ENCODE measurements at regions not wholly inside any gene's neighbourhood (a gene's known extent, or its start where the extent isn't known, plus 50 kb on each side); places are given as distances from the start of the nearest gene placed in this dataset.

DNA sequence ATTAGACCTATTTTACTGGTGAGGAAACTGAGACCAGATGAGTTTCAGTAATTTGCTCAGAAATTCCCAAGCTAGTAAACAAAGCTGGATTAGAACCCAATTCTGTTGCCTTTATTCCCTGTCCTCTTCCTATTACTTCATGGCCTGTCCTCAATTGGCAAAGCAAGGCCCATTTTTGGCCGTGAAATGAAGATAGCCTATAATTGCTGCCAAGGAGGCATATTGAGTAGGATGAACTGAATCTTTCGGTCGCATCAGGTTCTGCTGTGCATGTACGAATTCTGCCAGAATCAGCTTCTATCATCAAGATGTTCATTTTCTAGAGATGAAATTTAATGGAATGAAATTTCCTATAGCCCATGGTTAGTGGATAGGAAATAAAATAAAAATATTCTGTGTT is 1485.2 kb upstream of the PIK3C3 start:
- no peaks in the 10 kb centered on the region for H3K4me1 ChIP-seq (ENCODE audit: control insufficient read depth in 1 of 2, low read depth in 2 of 2)
- TF ChIP-seq, protein P1, sequence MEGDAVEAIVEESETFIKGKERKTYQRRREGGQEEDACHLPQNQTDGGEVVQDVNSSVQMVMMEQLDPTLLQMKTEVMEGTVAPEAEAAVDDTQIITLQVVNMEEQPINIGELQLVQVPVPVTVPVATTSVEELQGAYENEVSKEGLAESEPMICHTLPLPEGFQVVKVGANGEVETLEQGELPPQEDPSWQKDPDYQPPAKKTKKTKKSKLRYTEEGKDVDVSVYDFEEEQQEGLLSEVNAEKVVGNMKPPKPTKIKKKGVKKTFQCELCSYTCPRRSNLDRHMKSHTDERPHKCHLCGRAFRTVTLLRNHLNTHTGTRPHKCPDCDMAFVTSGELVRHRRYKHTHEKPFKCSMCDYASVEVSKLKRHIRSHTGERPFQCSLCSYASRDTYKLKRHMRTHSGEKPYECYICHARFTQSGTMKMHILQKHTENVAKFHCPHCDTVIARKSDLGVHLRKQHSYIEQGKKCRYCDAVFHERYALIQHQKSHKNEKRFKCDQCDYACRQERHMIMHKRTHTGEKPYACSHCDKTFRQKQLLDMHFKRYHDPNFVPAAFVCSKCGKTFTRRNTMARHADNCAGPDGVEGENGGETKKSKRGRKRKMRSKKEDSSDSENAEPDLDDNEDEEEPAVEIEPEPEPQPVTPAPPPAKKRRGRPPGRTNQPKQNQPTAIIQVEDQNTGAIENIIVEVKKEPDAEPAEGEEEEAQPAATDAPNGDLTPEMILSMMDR (IDR thresholded peaks at IDR 0.05) = no peak
- no peaks in the 10 kb centered on the region for H3K9me3 ChIP-seq
- DNase-seq (ENCODE audit: low spot score) (no peak), ATAC-seq (ENCODE audit: insufficient number of reproducible peaks, low FRiP score, low read depth) (no peak)
- no peak overlapping the region for H3K27ac ChIP-seq
- H3K4me3 ChIP-seq = no peak overlapping the region
- no peaks in the 10 kb centered on the region for H3K36me3 ChIP-seq
- no peaks in the 10 kb centered on the region for H3K27me3 ChIP-seq (replicated peaks; ENCODE audit: insufficient read depth)

DNA sequence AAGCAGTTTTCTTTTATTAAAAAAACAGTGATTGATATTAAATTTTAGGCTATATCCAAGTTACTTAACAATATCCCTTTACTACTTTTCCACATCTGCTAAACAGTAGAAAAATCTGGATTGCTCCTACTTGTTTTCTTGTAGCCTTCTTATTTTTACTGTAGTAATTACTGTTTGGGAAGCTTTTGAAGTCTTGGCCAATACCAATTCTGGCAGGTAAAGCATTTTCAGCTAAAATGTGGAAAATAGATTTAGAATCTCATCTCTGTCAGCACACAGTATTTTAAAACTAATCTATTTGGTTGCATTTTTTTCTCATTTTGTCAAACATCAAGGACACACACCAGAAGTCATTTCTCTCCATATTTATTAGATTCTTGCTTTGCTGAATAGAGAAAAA is 1485.7 kb upstream of the PIK3C3 start:
- Histone ChIP-seq H3K36me3 (no peaks in the 10 kb centered on the region), H3K4me1 (ENCODE audit: control insufficient read depth in 1 of 2, low read depth in 2 of 2) (no peaks in the 10 kb centered on the region), H3K4me3 (no peak overlapping the region), H3K27me3 (replicated peaks; ENCODE audit: insufficient read depth) (no peaks in the 10 kb centered on the region), H3K9me3 (no peaks in the 10 kb centered on the region), H3K27ac (no peak overlapping the region)
- DNase-seq (ENCODE audit: low spot score) (no peak), ATAC-seq (ENCODE audit: insufficient number of reproducible peaks, low FRiP score, low read depth) (no peak)
- TF ChIP-seq, protein P1 (IDR thresholded peaks at IDR 0.05) = no peak

DNA sequence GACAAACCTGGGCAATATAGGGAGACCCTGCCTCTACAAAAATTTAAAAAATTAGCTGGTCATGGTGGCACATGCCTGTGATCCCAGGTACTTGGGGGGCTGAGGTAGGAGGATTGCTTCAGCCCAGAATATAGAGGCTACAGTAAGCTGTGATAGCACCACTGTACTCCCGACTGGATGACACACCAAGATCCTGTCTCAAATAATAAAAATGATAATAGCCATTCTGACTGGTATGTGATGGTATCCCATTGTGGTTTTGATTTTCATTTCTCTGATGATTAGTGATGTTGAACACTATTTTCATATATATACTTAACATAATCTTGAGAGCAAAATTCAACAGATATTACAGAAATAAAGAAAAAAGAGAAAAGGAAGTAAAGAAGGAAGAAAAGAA is 1491.0 kb upstream of the PIK3C3 start:
- no peak overlapping the region for H3K27ac ChIP-seq
- TF ChIP-seq, protein P1 (IDR thresholded peaks at IDR 0.05) = no peak
- H3K9me3 ChIP-seq = no peaks in the 10 kb centered on the region
- no peak overlapping the region for H3K4me3 ChIP-seq
- no peaks in the 10 kb centered on the region for H3K4me1 ChIP-seq (ENCODE audit: control insufficient read depth in 1 of 2, low read depth in 2 of 2)
- no peaks in the 10 kb centered on the region for H3K36me3 ChIP-seq
- DNase-seq (ENCODE audit: low spot score) (no peak), ATAC-seq (ENCODE audit: insufficient number of reproducible peaks, low FRiP score, low read depth) (no peak)
- H3K27me3 ChIP-seq (replicated peaks; ENCODE audit: insufficient read depth) = no peaks in the 10 kb centered on the region

DNA sequence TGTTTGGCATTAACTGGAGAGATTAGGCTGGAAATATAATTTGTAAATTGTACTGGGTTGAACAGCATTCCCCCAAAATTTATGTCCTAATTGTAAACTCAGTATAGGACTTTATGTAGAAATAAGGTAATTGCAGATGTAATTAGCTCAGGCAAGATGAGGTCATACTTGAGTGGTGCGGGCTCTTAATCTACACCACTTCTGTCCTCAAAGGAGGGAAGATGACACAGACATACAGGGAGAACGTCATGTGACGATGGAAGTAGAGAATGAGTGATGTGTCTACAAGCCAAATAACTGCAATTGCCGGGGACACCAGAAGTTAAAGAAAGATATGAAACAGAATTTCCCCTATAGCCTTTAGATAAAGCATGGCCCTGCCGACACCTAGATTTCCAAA is 1501.1 kb upstream of the PIK3C3 start:
- ATAC-seq (ENCODE audit: insufficient number of reproducible peaks, low FRiP score, low read depth) (no peak), DNase-seq (ENCODE audit: low spot score) (no peak)
- H3K27me3 ChIP-seq (replicated peaks; ENCODE audit: insufficient read depth) = no peaks in the 10 kb centered on the region
- TF ChIP-seq, protein P1 (IDR thresholded peaks at IDR 0.05) = no peak
- no peaks in the 10 kb centered on the region for H3K4me1 ChIP-seq (ENCODE audit: control insufficient read depth in 1 of 2, low read depth in 2 of 2)
- H3K27ac ChIP-seq = no peak overlapping the region
- H3K4me3 ChIP-seq = no peak overlapping the region
- H3K36me3 ChIP-seq = no peaks in the 10 kb centered on the region
- no peaks in the 10 kb centered on the region for H3K9me3 ChIP-seq

DNA sequence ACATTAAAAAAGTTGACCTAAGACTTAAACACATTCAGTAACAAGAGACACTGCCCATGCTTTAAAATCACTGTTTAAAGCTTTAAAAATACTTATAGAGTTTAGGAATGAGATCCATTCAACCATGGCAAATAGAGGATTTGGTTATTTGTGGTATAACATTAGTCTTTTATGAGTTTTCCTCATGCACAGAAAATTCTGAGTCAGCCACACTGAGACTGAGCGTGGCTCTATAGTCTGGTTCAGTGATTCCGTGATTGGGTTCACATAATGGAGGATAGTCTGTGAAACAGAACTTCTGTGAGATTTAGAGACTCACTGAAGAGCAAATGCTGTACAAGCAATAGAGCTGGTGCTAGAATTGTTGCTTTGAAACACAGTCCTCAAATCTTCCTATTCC is 1502.4 kb upstream of the PIK3C3 start:
- TF ChIP-seq, protein P1 (IDR thresholded peaks at IDR 0.05) = no peak
- Histone ChIP-seq H3K27ac (no peak overlapping the region), H3K27me3 (replicated peaks; ENCODE audit: insufficient read depth) (no peaks in the 10 kb centered on the region), H3K9me3 (no peaks in the 10 kb centered on the region), H3K36me3 (no peaks in the 10 kb centered on the region), H3K4me3 (no peak overlapping the region), H3K4me1 (ENCODE audit: control insufficient read depth in 1 of 2, low read depth in 2 of 2) (no peaks in the 10 kb centered on the region)
- no peak for ATAC-seq (ENCODE audit: insufficient number of reproducible peaks, low FRiP score, low read depth)
- no peak for DNase-seq (ENCODE audit: low spot score)
